SK-N-MC (cell line): ENCODE measurements at regions not wholly inside any gene's neighbourhood (a gene's known extent, or its start where the extent isn't known, plus 50 kb on each side); places are given as distances from the start of the nearest gene placed in this dataset.

Experiments
- EZH2 ChIP-seq: fragments of 200-600 bp; sonication (generic); IDR thresholded peaks from one replicate; pipeline ENCODE4 v1.6.1; 2017; ENCODE audit warnings: antibody characterized with exemption
- FOXP2 ChIP-seq: optimal IDR thresholded peaks from 2 replicates; pipeline ENCODE3; 2011; ENCODE audit warnings: mild to moderate bottlenecking, moderate library complexity; ENCODE audit not compliant: insufficient read depth; ENCODE audit errors: extremely low read length, control extremely low read depth
- POLR2AphosphoS5 ChIP-seq: IDR thresholded peaks from 2 replicates; pipeline ENCODE4 v1.6.1; 2012; ENCODE audit warnings: mild to moderate bottlenecking, low read depth, low read length, borderline replicate concordance

GRCh38 chr10:83252169-83252568 is 887.1 kb upstream of the GHITM start:
- TF ChIP-seq EZH2 (no peak), POLR2AphosphoS5 (no peak), FOXP2 (no peak)
